Adrenal gland (tissue), 9 donors: ENCODE measurements at regions not wholly inside any gene's neighbourhood (a gene's known extent, or its start where the extent isn't known, plus 50 kb on each side); places are given as distances from the start of the nearest gene placed in this dataset.
A peak's percentile ranks its signal among the peaks of the same experiment; 100 is the strongest.

Source experiments
- DNase-seq, 7 donors: peaks; one replicate each; pipeline ENCODE4 v3.0.0-alpha.2; 2019 to 2020
- H3K27ac ChIP-seq, 5 donors: fragments of 200-600 bp; sonication (generic) in 4 of 5; 1 replicate in 3 of 5; 2 replicates in 2 of 5; pipeline versions ENCODE4 v1.5.1 to v1.8.0; 2016 to 2020; ENCODE audit warnings: mild to moderate bottlenecking in 1 of 5
- H3K27me3 ChIP-seq: fragments of 200-600 bp; 2 replicates; pipeline ENCODE4 v1.8.0; 2021
- H3K36me3 ChIP-seq, 2 donors: fragments of 200-600 bp; replicated peaks in 1 of 2; 1 replicate in 1 of 2; 2 replicates in 1 of 2; pipeline versions ENCODE4 v1.5.1 to v1.8.0; 2018 to 2022
- H3K4me1 ChIP-seq, 2 donors: fragments of 200-600 bp; replicated peaks in 1 of 2; 1 replicate in 1 of 2; 2 replicates in 1 of 2; pipeline versions ENCODE4 v1.5.1 to v1.8.0; 2018 to 2021
- H3K4me3 ChIP-seq, 4 donors: fragments of 200-600 bp; sonication (generic) in 3 of 4; one replicate each; pipeline ENCODE4 v1.5.1; 2016 to 2018
- H3K9me3 ChIP-seq, 3 donors: fragments of 200-600 bp; sonication (generic) in 1 of 3; replicated peaks in 1 of 3; 1 replicate in 2 of 3; 2 replicates in 1 of 3; pipeline versions ENCODE4 v1.5.1 to v1.8.0; 2016 to 2021
- CTCF ChIP-seq, 6 experiments: fragments of 450-650 bp in 4 of 6; fragments of 200-600 bp in 2 of 6; sonication (generic) in 1 of 6; IDR thresholded peaks; 1 replicate in 5 of 6; 2 replicates in 1 of 6; pipeline versions ENCODE4 v1.5.1 to v1.8.0; 2016 to 2021; ENCODE audit warnings: antibody characterized with exemption in 6 of 6, mild to moderate bottlenecking in 2 of 6, moderate library complexity in 1 of 6
- POLR2A ChIP-seq, 2 donors: fragments of 450-650 bp; IDR thresholded peaks; one replicate each; pipeline ENCODE4 v1.6.1; 2017; ENCODE audit warnings: antibody characterized with exemption in 2 of 2, mild to moderate bottlenecking in 2 of 2, moderate library complexity in 1 of 2
- WGBS, 4 donors: extraction: QIAGEN DNeasy Blood & Tissue Kit in 2 of 4; methylation state at CpG; one replicate each; pipeline versions ENCODE4 v1.1.5 to v1.1.7; 2013 to 2017; 5-methylcytosine and 5-hydroxymethylcytosine counted together
- intact Hi-C, 2 donors: fragments of 100-400 bp; cut with DNase I; formaldehyde crosslinking; loops; one replicate each; pipeline versions ENCODE4 v1.14.1 to v1.15.0; 2022 to 2023
- donor health status: healthy with polysubstance abuse.
- donor health status: Bipolar disorder and iron deficiency.
- donor health status: DM: yes; HTN: yes; CAD: no.
- donor health status: DM: no; HTN: no; CAD: no.
- donor health status: DM: no; HTN: no; CAD: no.

GRCh38 chr3:188940573-188940932 is 231.2 kb upstream of the TPRG1 start:
- H3K36me3 ChIP-seq = no peaks in the 10 kb centered on the region

GRCh38 chr3:188941103-188941502 is 230.7 kb upstream of the TPRG1 start:
- TF ChIP-seq CTCF (IDR thresholded peaks at IDR 0.05) (no peak), POLR2A (IDR thresholded peaks at IDR 0.05) (no peak)
- Histone ChIP-seq H3K36me3 (no peaks in the 10 kb centered on the region), H3K4me3 (no peak overlapping the region), H3K9me3 (no peaks in the 10 kb centered on the region), H3K27me3 (no peaks in the 10 kb centered on the region), H3K27ac (peak overlapping the region in 3 of 5 donors; percentile 43 to 79 (median 60)), H3K4me1 (peaks cover under 1 to 47% of the 10 kb centered on the region in 2 donors)
- DNase-seq = peak in 3 of 7 donors; percentile 48 to 66 (median 49)
- 66 to 90% (median 81%) methylated on average over 3 of the region's 3 CpGs for WGBS, 4 donors
- intact Hi-C loops = no loop called here

More at GRCh38 chr3:188940573-188940932, 231.2 kb upstream of the TPRG1 start:
- WGBS, 4 donors = 38 to 49% (median 40%) methylated on average over 1 of the region's 1 CpG
- no peak for TF ChIP-seq CTCF (IDR thresholded peaks at IDR 0.05)
- TF ChIP-seq POLR2A (IDR thresholded peaks at IDR 0.05) = no peak
- Histone ChIP-seq H3K9me3 (no peaks in the 10 kb centered on the region), H3K27ac (peak overlapping the region in 3 of 5 donors; percentile 43 to 79 (median 60)), H3K4me3 (no peak overlapping the region), H3K4me1 (peaks cover 0 to 42% of the 10 kb centered on the region in 2 donors), H3K27me3 (no peaks in the 10 kb centered on the region)
- intact Hi-C loops = no loop called here
- DNase-seq = no peak

GRCh38 chr3:188942191-188942590 is 229.6 kb upstream of the TPRG1 start:
- 96 to 98% (median 97%) methylated on average over 2 of the region's 2 CpGs for WGBS, 4 donors
- intact Hi-C loops = no loop called here
- H3K9me3 ChIP-seq = no peaks in the 10 kb centered on the region
- H3K4me3 ChIP-seq = no peak overlapping the region
- peaks cover 10 to 56% of the 10 kb centered on the region in 2 donors for H3K4me1 ChIP-seq
- H3K36me3 ChIP-seq = no peaks in the 10 kb centered on the region
- TF ChIP-seq POLR2A (IDR thresholded peaks at IDR 0.05) (no peak), CTCF (IDR thresholded peaks at IDR 0.05) (no peak)
- no peak for DNase-seq
- no peak overlapping the region for H3K27ac ChIP-seq
- no peaks in the 10 kb centered on the region for H3K27me3 ChIP-seq

GRCh38 chr3:188943591-188943990 is 228.2 kb upstream of the TPRG1 start:
- H3K4me1 ChIP-seq = peaks cover 14 to 66% of the 10 kb centered on the region in 2 donors
- H3K9me3 ChIP-seq = no peaks in the 10 kb centered on the region
- TF ChIP-seq POLR2A (IDR thresholded peaks at IDR 0.05) = no peak
- TF ChIP-seq CTCF (IDR thresholded peaks at IDR 0.05) = no peak
- no peak for DNase-seq
- no peak overlapping the region for H3K4me3 ChIP-seq
- intact Hi-C loops = no loop called here
- H3K36me3 ChIP-seq = no peaks in the 10 kb centered on the region
- H3K27me3 ChIP-seq = no peaks in the 10 kb centered on the region
- H3K27ac ChIP-seq = peak overlapping the region in 2 of 5 donors; percentile 42 to 48
